ENCODE measurements at regions not wholly inside any gene's neighbourhood (a gene's known extent, or its start where the extent isn't known, plus 50 kb on each side); places are given as distances from the start of the nearest gene placed in this dataset.

GRCh38 chr3:83849106-83849730 is 1109.6 kb upstream of the CADM2 start:
- ATAC-seq (ENCODE audit: poor library complexity) = no peak
- intact Hi-C loops (cut with DNase I) = no loop called here
- DNase-seq = no peak

GRCh38 chr3:83863380-83863779 is 1095.4 kb upstream of the CADM2 start:
- ATAC-seq (ENCODE audit: poor library complexity) = no peak
- intact Hi-C loops (cut with DNase I) = no loop called here
- no peak for DNase-seq

GRCh38 chr3:83868909-83869567 is 1089.8 kb upstream of the CADM2 start:
- DNase-seq = no peak
- no peak for ATAC-seq (ENCODE audit: poor library complexity)
- intact Hi-C loops (cut with DNase I) = no loop called here

- DNase-seq (no peak), ATAC-seq (ENCODE audit: poor library complexity) (no peak)
- intact Hi-C loops (cut with DNase I) = no loop called here
These were observed 1085.2 kb upstream of the CADM2 start for GRCh38 chr3:83873550-83873949.

- ATAC-seq (ENCODE audit: poor library complexity) = peak; percentile 77
- no peak for DNase-seq
- intact Hi-C loops (cut with DNase I) = no loop called here
These were observed 1080.9 kb upstream of the CADM2 start for GRCh38 chr3:83877910-83878309.

- no peak for ATAC-seq (ENCODE audit: poor library complexity)
- intact Hi-C loops (cut with DNase I) = no loop called here
- DNase-seq = no peak
These were observed 1076.1 kb upstream of the CADM2 start for GRCh38 chr3:83882701-83883100.

- intact Hi-C loops (cut with DNase I) = no loop called here
- ATAC-seq (ENCODE audit: poor library complexity) (no peak), DNase-seq (no peak)
These were observed 1068.6 kb upstream of the CADM2 start for GRCh38 chr3:83890039-83890762.

GRCh38 chr3:83890763-83891135 is 1068.0 kb upstream of the CADM2 start:
- intact Hi-C loops (cut with DNase I) = no loop called here
- ATAC-seq (ENCODE audit: poor library complexity) = no peak

GRCh38 chr3:83894223-83894622 is 1064.6 kb upstream of the CADM2 start:
- no peak for ATAC-seq (ENCODE audit: poor library complexity)
- no peak for DNase-seq
- intact Hi-C loops (cut with DNase I) = no loop called here

More at GRCh38 chr3:83890763-83891135, 1068.0 kb upstream of the CADM2 start:
- DNase-seq = no peak

- no peak for DNase-seq
- intact Hi-C loops (cut with DNase I) = no loop called here
- ATAC-seq (ENCODE audit: poor library complexity) = no peak
These were observed 1062.9 kb upstream of the CADM2 start for GRCh38 chr3:83895892-83896291.

GRCh38 chr3:83902787-83903533 is 1055.8 kb upstream of the CADM2 start:
- intact Hi-C loops (cut with DNase I) = no loop called here
- DNase-seq (no peak), ATAC-seq (ENCODE audit: poor library complexity) (no peak)

- no peak for DNase-seq
- ATAC-seq (ENCODE audit: poor library complexity) = no peak
- intact Hi-C loops (cut with DNase I) = no loop called here
These were observed 1045.4 kb upstream of the CADM2 start for GRCh38 chr3:83913381-83913780.

GRCh38 chr3:83926291-83926690 is 1032.5 kb upstream of the CADM2 start:
- intact Hi-C loops (cut with DNase I) = no loop called here
- ATAC-seq (ENCODE audit: poor library complexity) (no peak), DNase-seq (no peak)

GRCh38 chr3:83928391-83928790 is 1030.4 kb upstream of the CADM2 start:
- DNase-seq = no peak
- ATAC-seq (ENCODE audit: poor library complexity) = no peak
- intact Hi-C loops (cut with DNase I) = no loop called here

GRCh38 chr3:83928903-83929302 is 1029.9 kb upstream of the CADM2 start:
- ATAC-seq (ENCODE audit: poor library complexity) = no peak
- intact Hi-C loops (cut with DNase I) = no loop called here
- DNase-seq = no peak

GRCh38 chr3:83934192-83935021 is 1024.4 kb upstream of the CADM2 start:
- ATAC-seq (ENCODE audit: poor library complexity) (no peak), DNase-seq (no peak)
- intact Hi-C loops (cut with DNase I) = no loop called here

GRCh38 chr3:83938491-83938890 is 1020.3 kb upstream of the CADM2 start:
- no peak for ATAC-seq (ENCODE audit: poor library complexity)
- intact Hi-C loops (cut with DNase I) = no loop called here
- no peak for DNase-seq

- ATAC-seq (ENCODE audit: poor library complexity) (no peak), DNase-seq (no peak)
- intact Hi-C loops (cut with DNase I) = no loop called here
These were observed 1016.6 kb upstream of the CADM2 start for GRCh38 chr3:83941990-83942745.

Measured in Right ventricle myocardium superior (tissue), 1 donor.